Fibroblast of peridontal ligament (primary cell): ENCODE measurements at regions not wholly inside any gene's neighbourhood (a gene's known extent, or its start where the extent isn't known, plus 50 kb on each side); places are given as distances from the start of the nearest gene placed in this dataset.

Source experiments
- DNase-seq: peaks from one replicate; pipeline ENCODE4 v3.0.0-alpha.2; 2010; ENCODE audit errors: extremely low read depth

- DNase-seq = peak; percentile 5
Measured at GRCh38 chr3:127135241-127136023, 57.5 kb upstream of the PRR23E start.

- DNase-seq = no peak
Measured at GRCh38 chr3:127136024-127136600, 56.8 kb upstream of the PRR23E start.

- DNase-seq = no peak
Measured at GRCh38 chr3:127136706-127137105, 56.2 kb upstream of the PRR23E start.

- DNase-seq = no peak
Measured at GRCh38 chr3:127137113-127137512, 55.8 kb upstream of the PRR23E start.

DNA sequence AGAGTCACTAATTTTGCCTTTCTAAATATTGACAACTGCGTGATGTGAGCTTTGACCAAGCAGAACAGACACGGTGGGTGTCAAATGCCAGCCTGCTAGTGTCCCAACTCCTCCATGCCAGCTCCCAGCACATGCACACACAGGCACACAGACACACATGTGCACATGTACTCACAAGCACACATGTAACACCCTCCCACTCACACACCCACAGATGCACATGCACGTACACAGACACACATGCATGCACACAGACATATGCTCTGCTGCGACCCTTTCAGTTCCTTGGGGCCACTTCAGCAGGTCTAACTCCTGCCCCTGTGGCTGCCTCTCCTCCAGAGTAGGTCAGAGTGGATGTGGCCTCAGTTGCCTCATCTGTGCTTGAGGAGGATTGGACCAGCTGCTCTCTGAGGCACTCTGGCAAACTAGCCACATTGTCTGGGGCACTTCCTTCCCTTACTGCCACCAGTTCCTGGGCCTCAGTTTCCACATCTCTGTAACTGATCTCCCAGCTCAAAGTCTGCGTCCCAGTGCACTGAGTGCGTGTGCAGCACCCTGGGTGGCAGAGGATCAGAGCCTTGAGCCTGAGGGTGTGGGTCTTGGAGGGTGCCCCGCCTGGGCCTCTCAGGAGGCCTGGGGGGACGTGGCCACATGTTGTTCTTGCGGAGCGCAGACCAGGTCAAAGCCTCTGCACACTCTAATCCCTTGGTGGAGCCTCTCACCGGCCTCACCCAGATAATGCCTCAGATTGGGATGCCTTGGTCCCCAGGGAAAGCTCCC, 55.0 kb upstream of the PRR23E start:
- no peak for DNase-seq

GRCh38 chr3:127139601-127140500, 53.1 kb upstream of the PRR23E start:
- no peak for DNase-seq

- DNase-seq = no peak
Measured at GRCh38 chr3:127140501-127141460, 52.1 kb upstream of the PRR23E start.

DNA sequence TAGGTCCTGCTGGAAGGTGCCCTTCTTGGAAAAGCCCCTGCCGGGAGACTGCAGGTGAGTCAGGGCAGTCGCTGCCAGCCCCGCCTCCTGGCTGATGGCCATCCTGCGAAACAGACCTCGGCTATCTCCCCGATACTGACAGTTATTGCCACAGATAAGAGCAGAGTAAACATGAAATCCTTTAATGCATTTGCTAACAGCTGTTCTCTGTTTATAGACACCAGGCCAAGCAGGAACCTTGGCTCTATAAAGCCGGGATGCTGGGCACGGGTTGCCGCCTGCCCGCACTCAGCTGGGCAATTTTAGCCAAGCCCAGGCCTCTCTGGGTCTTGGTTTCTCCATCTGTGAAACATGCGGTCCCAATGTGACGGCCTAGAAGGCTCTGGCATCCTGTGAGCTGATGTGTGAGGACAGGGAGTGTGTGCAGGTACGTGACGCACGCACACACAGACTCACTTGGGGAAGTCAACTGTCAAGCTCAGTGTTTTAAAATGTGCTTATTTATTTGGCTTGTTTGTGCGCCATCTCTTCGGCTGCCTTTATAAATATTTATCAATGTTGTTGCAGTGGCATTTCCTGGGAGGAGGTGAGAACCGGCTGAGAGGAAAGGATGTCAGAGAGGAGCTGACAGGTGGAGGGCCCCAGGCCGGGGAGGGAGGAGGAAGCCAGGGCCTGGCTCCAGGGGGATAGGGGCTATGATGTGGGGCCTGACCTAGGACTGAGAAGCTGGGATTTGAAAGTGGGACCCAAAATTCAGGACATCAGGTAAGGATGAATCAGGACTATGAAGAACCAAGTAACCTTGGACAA, 50.8 kb upstream of the PRR23E start:
- DNase-seq = no peak
